ENCODE measurements at regions not wholly inside any gene's neighbourhood (a gene's known extent, or its start where the extent isn't known, plus 50 kb on each side); places are given as distances from the start of the nearest gene placed in this dataset.

GRCh38 chr3:83453056-83453455 lies 1505.7 kb upstream of the CADM2 start:
- H3K27ac ChIP-seq (ENCODE audit: low read depth in 1 of 2, low read length in 2 of 2): no peak overlapping the region
- H3K9ac ChIP-seq (ENCODE audit: low read depth in 1 of 2, low read length in 2 of 2): no peak overlapping the region
- DNase-seq (ENCODE audit: low spot score): no peak
- WGBS: 36% methylated on average over 1 of the region's 1 CpG
- H3K4me1 ChIP-seq (ENCODE audit: control insufficient read depth in 4 of 4, insufficient read depth in 4 of 4, low read length in 3 of 4): no peaks in the 10 kb centered on the region
- no peaks in the 10 kb centered on the region for H3K27me3 ChIP-seq (ENCODE audit: control insufficient read depth in 4 of 4, insufficient read depth in 4 of 4, low read length in 3 of 4)
- no peak for TF ChIP-seq FOXA1 (IDR thresholded peaks at IDR 0.05)
- no peak for TF ChIP-seq SP1 (IDR thresholded peaks at IDR 0.05)
- TF ChIP-seq HNF4A (conservative IDR thresholded peaks at IDR 0.05): no peak
- TF ChIP-seq RXRA (IDR thresholded peaks at IDR 0.05): no peak
- TF ChIP-seq YY1 (IDR thresholded peaks at IDR 0.05): no peak
- no peak for TF ChIP-seq JUND (IDR thresholded peaks at IDR 0.05)
- TF ChIP-seq NR2F2 (IDR thresholded peaks at IDR 0.05): no peak
- no peak for TF ChIP-seq ZBTB33 (IDR thresholded peaks at IDR 0.05)
- no peak for TF ChIP-seq EGR1 (IDR thresholded peaks at IDR 0.05; ENCODE audit: low read depth in 2 of 2)
- TF ChIP-seq GABPA (IDR thresholded peaks at IDR 0.05 in 1 of 2, conservative IDR thresholded peaks at IDR 0.05 in 1 of 2): no peak
- TF ChIP-seq, protein P1, sequence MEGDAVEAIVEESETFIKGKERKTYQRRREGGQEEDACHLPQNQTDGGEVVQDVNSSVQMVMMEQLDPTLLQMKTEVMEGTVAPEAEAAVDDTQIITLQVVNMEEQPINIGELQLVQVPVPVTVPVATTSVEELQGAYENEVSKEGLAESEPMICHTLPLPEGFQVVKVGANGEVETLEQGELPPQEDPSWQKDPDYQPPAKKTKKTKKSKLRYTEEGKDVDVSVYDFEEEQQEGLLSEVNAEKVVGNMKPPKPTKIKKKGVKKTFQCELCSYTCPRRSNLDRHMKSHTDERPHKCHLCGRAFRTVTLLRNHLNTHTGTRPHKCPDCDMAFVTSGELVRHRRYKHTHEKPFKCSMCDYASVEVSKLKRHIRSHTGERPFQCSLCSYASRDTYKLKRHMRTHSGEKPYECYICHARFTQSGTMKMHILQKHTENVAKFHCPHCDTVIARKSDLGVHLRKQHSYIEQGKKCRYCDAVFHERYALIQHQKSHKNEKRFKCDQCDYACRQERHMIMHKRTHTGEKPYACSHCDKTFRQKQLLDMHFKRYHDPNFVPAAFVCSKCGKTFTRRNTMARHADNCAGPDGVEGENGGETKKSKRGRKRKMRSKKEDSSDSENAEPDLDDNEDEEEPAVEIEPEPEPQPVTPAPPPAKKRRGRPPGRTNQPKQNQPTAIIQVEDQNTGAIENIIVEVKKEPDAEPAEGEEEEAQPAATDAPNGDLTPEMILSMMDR (IDR thresholded peaks at IDR 0.05; ENCODE audit: low read depth, low read length, missing input control): no peak
- no peak for TF ChIP-seq FOXA2 (IDR thresholded peaks at IDR 0.05)
- TF ChIP-seq RAD21 (IDR thresholded peaks at IDR 0.05): no peak
- no peak for TF ChIP-seq TAF1 (conservative IDR thresholded peaks at IDR 0.05)
- TF ChIP-seq, protein P2, sequence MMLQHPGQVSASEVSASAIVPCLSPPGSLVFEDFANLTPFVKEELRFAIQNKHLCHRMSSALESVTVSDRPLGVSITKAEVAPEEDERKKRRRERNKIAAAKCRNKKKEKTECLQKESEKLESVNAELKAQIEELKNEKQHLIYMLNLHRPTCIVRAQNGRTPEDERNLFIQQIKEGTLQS (IDR thresholded peaks at IDR 0.05): no peak
- TF ChIP-seq, protein P3, sequence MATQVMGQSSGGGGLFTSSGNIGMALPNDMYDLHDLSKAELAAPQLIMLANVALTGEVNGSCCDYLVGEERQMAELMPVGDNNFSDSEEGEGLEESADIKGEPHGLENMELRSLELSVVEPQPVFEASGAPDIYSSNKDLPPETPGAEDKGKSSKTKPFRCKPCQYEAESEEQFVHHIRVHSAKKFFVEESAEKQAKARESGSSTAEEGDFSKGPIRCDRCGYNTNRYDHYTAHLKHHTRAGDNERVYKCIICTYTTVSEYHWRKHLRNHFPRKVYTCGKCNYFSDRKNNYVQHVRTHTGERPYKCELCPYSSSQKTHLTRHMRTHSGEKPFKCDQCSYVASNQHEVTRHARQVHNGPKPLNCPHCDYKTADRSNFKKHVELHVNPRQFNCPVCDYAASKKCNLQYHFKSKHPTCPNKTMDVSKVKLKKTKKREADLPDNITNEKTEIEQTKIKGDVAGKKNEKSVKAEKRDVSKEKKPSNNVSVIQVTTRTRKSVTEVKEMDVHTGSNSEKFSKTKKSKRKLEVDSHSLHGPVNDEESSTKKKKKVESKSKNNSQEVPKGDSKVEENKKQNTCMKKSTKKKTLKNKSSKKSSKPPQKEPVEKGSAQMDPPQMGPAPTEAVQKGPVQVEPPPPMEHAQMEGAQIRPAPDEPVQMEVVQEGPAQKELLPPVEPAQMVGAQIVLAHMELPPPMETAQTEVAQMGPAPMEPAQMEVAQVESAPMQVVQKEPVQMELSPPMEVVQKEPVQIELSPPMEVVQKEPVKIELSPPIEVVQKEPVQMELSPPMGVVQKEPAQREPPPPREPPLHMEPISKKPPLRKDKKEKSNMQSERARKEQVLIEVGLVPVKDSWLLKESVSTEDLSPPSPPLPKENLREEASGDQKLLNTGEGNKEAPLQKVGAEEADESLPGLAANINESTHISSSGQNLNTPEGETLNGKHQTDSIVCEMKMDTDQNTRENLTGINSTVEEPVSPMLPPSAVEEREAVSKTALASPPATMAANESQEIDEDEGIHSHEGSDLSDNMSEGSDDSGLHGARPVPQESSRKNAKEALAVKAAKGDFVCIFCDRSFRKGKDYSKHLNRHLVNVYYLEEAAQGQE (IDR thresholded peaks at IDR 0.05): no peak
- TF ChIP-seq MAX (IDR thresholded peaks at IDR 0.05): no peak
- no peaks in the 10 kb centered on the region for H3K36me3 ChIP-seq (ENCODE audit: control insufficient read depth in 4 of 4, insufficient read depth in 3 of 4, low read depth in 1 of 4, low read length in 3 of 4)
- H3K4me3 ChIP-seq (ENCODE audit: low read depth in 1 of 3, low read length in 3 of 3): no peak overlapping the region
- no peaks in the 10 kb centered on the region for H3K9me3 ChIP-seq (ENCODE audit: control insufficient read depth in 4 of 4, low read length in 3 of 4)

- no peaks in the 10 kb centered on the region for H3K27me3 ChIP-seq (ENCODE audit: control insufficient read depth in 4 of 4, insufficient read depth in 4 of 4, low read length in 3 of 4)
- H3K9me3 ChIP-seq (ENCODE audit: control insufficient read depth in 4 of 4, low read length in 3 of 4): no peaks in the 10 kb centered on the region
- no peak overlapping the region for H3K4me3 ChIP-seq (ENCODE audit: low read depth in 1 of 3, low read length in 3 of 3)
- H3K36me3 ChIP-seq (ENCODE audit: control insufficient read depth in 4 of 4, insufficient read depth in 3 of 4, low read depth in 1 of 4, low read length in 3 of 4): no peaks in the 10 kb centered on the region
- H3K4me1 ChIP-seq (ENCODE audit: control insufficient read depth in 4 of 4, insufficient read depth in 4 of 4, low read length in 3 of 4): no peaks in the 10 kb centered on the region
- TF ChIP-seq RXRA (IDR thresholded peaks at IDR 0.05) (no peak), JUND (IDR thresholded peaks at IDR 0.05) (no peak)
- no peak for DNase-seq (ENCODE audit: low spot score)
- no peak overlapping the region for H3K27ac ChIP-seq (ENCODE audit: low read depth in 1 of 2, low read length in 2 of 2)
- H3K9ac ChIP-seq (ENCODE audit: low read depth in 1 of 2, low read length in 2 of 2): no peak overlapping the region
- 87% methylated on average over 4 of the region's 4 CpGs for WGBS
These were observed 1504.4 kb upstream of the CADM2 start for GRCh38 chr3:83454353-83454752.

Measured in liver (tissue), 8 donors.